ENCODE measurements at regions not wholly inside any gene's neighbourhood (a gene's known extent, or its start where the extent isn't known, plus 50 kb on each side); places are given as distances from the start of the nearest gene placed in this dataset.

- DNase-seq, result no peak
These were observed 587.3 kb upstream of the CDH5 start for GRCh38 chr16:65779201-65779600.

- DNase-seq, result no peak
These were observed 589.8 kb upstream of the CDH5 start for GRCh38 chr16:65776639-65777183.

- DNase-seq, result no peak
These were observed 590.7 kb upstream of the CDH5 start for GRCh38 chr16:65775829-65776228.

GRCh38 chr16:65774350-65774749, 592.1 kb upstream of the CDH5 start:
- DNase-seq, result no peak

- DNase-seq, result no peak
These were observed 593.1 kb upstream of the CDH5 start for GRCh38 chr16:65773301-65773874.

- no peak for DNase-seq
These were observed 594.3 kb upstream of the CDH5 start for GRCh38 chr16:65772134-65772732.

GRCh38 chr16:65771707-65772106, 594.8 kb upstream of the CDH5 start:
- no peak for DNase-seq

GRCh38 chr16:65770752-65771151, 595.7 kb upstream of the CDH5 start:
- no peak for DNase-seq

GRCh38 chr16:65769776-65770438, 596.6 kb upstream of the CDH5 start:
- DNase-seq, result no peak

- DNase-seq, result no peak
These were observed 597.4 kb upstream of the CDH5 start for GRCh38 chr16:65769055-65769465.

- no peak for DNase-seq
These were observed 599.4 kb upstream of the CDH5 start for GRCh38 chr16:65767125-65767524.

GRCh38 chr16:65763640-65764305, 602.7 kb upstream of the CDH5 start:
- no peak for DNase-seq

GRCh38 chr16:65760874-65761273, 605.6 kb upstream of the CDH5 start:
- no peak for DNase-seq

GRCh38 chr16:65758620-65759019, 607.9 kb upstream of the CDH5 start:
- DNase-seq, result no peak

GRCh38 chr16:65757064-65757463, 609.4 kb upstream of the CDH5 start:
- no peak for DNase-seq

GRCh38 chr16:65756163-65756562, 610.3 kb upstream of the CDH5 start:
- DNase-seq, result no peak

GRCh38 chr16:65754820-65755691, 611.4 kb upstream of the CDH5 start:
- no peak for DNase-seq

GRCh38 chr16:65752522-65752844, 614.0 kb upstream of the CDH5 start:
- DNase-seq, result no peak

GRCh38 chr16:65751622-65752521, 614.6 kb upstream of the CDH5 start:
- DNase-seq, result no peak

- no peak for DNase-seq
These were observed 617.0 kb upstream of the CDH5 start for GRCh38 chr16:65749506-65749905.

- DNase-seq, result no peak
These were observed 619.5 kb upstream of the CDH5 start for GRCh38 chr16:65746941-65747340.

- DNase-seq, result no peak
These were observed 621.2 kb upstream of the CDH5 start for GRCh38 chr16:65745201-65745708.
